Esophagus (tissue), 2 donors: ENCODE measurements at regions not wholly inside any gene's neighbourhood (a gene's known extent, or its start where the extent isn't known, plus 50 kb on each side); places are given as distances from the start of the nearest gene placed in this dataset.

Source experiments
- H3K27ac ChIP-seq, 2 donors: one replicate each; pipeline ENCODE4 v1.5.1; 2013; ENCODE audit warnings: low read depth in 2 of 2, mild to moderate bottlenecking in 2 of 2, inconsistent platforms in 1 of 2, low read length in 1 of 2, moderate library complexity in 1 of 2
- H3K27me3 ChIP-seq, 2 donors: one replicate each; pipeline ENCODE4 v1.6.1; 2013; ENCODE audit warnings: low read length in 2 of 2, control low read depth in 1 of 2, mild to moderate bottlenecking in 1 of 2; ENCODE audit not compliant: insufficient read depth in 2 of 2, control insufficient read depth in 1 of 2
- H3K36me3 ChIP-seq, 2 donors: one replicate each; pipeline ENCODE4 v1.6.1; 2013; ENCODE audit warnings: low read length in 1 of 2; ENCODE audit not compliant: control insufficient read depth in 2 of 2, insufficient read depth in 2 of 2
- H3K4me1 ChIP-seq, 2 donors: one replicate each; pipeline ENCODE4 v1.6.1; 2013; ENCODE audit warnings: low read length in 1 of 2; ENCODE audit not compliant: control insufficient read depth in 2 of 2, insufficient read depth in 2 of 2
- H3K4me3 ChIP-seq, 2 donors: one replicate each; pipeline ENCODE4 v1.5.1; 2013; ENCODE audit warnings: low read length in 2 of 2, mild to moderate bottlenecking in 2 of 2, low read depth in 1 of 2, moderate library complexity in 1 of 2
- H3K9me3 ChIP-seq, 2 donors: one replicate each; pipeline ENCODE4 v1.6.1; 2013; ENCODE audit warnings: mild to moderate bottlenecking in 2 of 2, low read depth in 1 of 2, low read length in 1 of 2, moderate library complexity in 1 of 2; ENCODE audit not compliant: control insufficient read depth in 2 of 2, insufficient read depth in 1 of 2
- WGBS, 2 donors: extraction: QIAGEN DNeasy Blood & Tissue Kit; methylation state at CpG; one replicate each; pipeline ENCODE4 v1.1.7; 2013; 5-methylcytosine and 5-hydroxymethylcytosine counted together
- donor health status: healthy with polysubstance abuse.
- donor health status: Bipolar disorder and iron deficiency.

DNA sequence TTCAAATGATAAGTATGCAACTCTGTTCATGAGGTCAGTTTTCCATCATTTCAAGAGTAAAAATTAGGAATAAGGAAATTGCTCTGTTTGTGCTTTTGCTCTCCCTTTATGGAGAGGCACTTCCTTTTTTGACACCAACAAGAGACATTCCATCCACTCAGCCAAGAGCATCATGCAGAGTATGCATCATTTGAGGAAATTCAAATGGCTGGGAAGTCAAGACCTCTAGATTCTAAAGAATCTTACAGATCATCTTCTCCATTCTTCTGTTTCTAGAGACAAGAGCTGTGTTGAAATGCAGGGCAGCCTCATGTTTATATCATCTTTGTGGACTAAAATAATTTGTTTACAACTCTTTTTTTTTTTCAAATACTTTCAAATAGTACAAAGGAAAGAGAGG is 669.4 kb downstream of the CDH11 start:
- H3K4me1 ChIP-seq: no peaks in the 10 kb centered on the region
- no peak overlapping the region for H3K27ac ChIP-seq
- no peak overlapping the region for H3K4me3 ChIP-seq
- no peaks in the 10 kb centered on the region for H3K27me3 ChIP-seq
- no peaks in the 10 kb centered on the region for H3K36me3 ChIP-seq
- no peaks in the 10 kb centered on the region for H3K9me3 ChIP-seq

DNA sequence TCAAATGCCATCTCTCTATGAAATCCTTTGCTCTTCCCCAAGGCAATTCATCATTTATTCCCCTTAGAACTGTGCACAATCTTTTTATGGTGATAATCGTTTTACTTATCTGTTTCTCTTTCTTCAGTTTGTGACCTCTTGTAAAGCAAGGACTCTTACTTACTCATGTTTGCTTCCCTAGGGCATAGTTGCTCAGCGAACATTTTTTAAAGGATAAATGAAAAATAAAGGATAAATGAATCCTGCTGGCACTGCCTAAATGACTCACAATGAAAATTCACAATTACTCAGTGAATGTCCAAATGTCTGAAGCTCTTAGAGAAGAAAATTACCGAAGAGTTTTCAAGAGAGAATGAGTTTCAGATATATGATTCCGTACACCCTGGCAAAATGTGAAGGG is 671.7 kb downstream of the CDH11 start:
- 66 to 70% methylated on average over 4 of the region's 4 CpGs for WGBS, 2 donors
- H3K36me3 ChIP-seq: no peaks in the 10 kb centered on the region
- H3K4me1 ChIP-seq: no peaks in the 10 kb centered on the region
- H3K4me3 ChIP-seq: no peak overlapping the region
- H3K9me3 ChIP-seq: no peaks in the 10 kb centered on the region
- no peaks in the 10 kb centered on the region for H3K27me3 ChIP-seq
- H3K27ac ChIP-seq: no peak overlapping the region

DNA sequence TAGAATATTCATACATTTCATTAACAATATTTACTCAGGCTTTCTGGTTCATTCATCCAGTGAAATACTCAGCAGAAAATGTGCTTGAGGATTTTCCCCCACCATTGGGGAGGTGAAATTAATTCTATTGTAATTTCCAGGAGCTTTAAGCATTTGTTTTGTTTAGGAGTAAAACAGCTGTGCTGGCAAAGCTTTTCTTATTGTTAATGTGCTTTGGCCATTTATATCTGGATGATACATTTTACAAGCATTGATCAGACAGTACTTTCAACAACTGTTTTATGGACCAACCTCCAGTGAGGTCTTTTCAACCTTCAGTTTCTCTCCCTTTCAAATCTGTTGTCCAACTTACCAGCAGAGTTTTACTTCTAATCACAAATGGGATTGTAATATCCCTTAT is 672.4 kb downstream of the CDH11 start:
- Histone ChIP-seq H3K4me3 (no peak overlapping the region), H3K27me3 (no peaks in the 10 kb centered on the region), H3K4me1 (no peaks in the 10 kb centered on the region), H3K36me3 (no peaks in the 10 kb centered on the region), H3K27ac (no peak overlapping the region), H3K9me3 (no peaks in the 10 kb centered on the region)

DNA sequence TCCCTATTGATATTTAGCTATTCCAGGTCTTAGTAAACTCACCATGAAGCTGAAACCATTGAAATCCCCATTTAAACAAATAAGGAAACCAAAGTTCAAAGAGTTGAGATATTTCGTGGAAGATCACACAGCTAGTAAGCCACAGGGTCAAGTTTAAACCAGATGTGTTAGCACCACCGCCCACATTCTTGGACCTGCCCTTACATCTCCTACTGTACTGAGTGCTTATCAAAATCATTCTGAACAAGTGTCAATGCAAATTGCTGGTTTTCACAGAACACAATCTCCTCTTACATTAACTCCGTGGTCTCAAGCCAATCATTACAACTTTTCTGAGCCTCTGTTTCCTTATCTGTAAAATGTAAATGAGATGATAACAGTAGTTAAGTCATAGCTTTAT is 676.2 kb downstream of the CDH11 start:
- 30 to 36% methylated on average over 3 of the region's 3 CpGs for WGBS, 2 donors
- Histone ChIP-seq H3K9me3 (no peaks in the 10 kb centered on the region), H3K36me3 (no peaks in the 10 kb centered on the region), H3K27ac (no peak overlapping the region), H3K27me3 (no peaks in the 10 kb centered on the region), H3K4me1 (no peaks in the 10 kb centered on the region), H3K4me3 (no peak overlapping the region)

DNA sequence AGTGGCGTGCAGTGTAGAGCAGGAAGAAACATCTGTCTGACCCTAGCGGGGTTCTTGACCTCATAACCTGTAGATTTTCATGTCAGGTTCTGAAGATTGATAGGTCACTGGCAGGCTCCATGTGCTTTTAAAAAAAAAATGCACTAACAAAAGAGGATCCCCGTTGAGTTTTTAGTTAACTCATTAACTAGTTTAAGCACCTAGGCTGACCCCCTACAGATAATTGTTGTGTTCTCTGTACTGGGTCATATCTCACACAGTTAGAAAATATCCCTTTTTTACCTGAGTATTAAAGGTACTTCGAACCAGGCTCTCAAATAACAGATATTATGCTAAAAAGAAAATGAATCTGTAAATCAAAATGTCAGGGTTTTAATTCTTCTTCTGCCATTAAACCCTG is 676.6 kb downstream of the CDH11 start:
- no peaks in the 10 kb centered on the region for H3K9me3 ChIP-seq
- H3K4me1 ChIP-seq: no peaks in the 10 kb centered on the region
- no peak overlapping the region for H3K27ac ChIP-seq
- no peaks in the 10 kb centered on the region for H3K36me3 ChIP-seq
- H3K27me3 ChIP-seq: no peaks in the 10 kb centered on the region
- no peak overlapping the region for H3K4me3 ChIP-seq
- 45 to 56% methylated on average over 4 of the region's 4 CpGs for WGBS, 2 donors

DNA sequence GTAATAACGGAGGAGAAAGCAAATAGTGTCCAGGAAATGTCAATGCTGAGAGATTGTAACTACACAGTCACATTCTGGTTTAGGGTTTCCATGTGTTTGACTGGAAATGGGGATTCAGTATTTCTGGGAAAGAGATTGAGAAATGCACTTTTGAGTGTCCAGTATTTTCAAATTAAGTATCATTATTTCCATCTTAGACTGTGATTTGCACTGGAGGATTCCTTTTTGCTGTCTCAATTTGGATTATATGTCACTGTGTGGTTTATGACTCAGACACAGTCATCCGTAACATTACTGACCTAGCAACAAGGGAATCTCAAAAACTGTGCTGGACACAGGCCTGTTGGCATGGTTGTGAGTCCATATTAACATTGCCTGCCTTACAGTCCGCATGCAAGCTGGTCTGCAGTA is 681.4 kb downstream of the CDH11 start:
- Histone ChIP-seq H3K27ac (no peak overlapping the region), H3K4me3 (no peak overlapping the region), H3K27me3 (no peaks in the 10 kb centered on the region), H3K36me3 (no peaks in the 10 kb centered on the region), H3K4me1 (no peaks in the 10 kb centered on the region), H3K9me3 (no peaks in the 10 kb centered on the region)
- 56 to 64% methylated on average over 3 of the region's 3 CpGs for WGBS, 2 donors

DNA sequence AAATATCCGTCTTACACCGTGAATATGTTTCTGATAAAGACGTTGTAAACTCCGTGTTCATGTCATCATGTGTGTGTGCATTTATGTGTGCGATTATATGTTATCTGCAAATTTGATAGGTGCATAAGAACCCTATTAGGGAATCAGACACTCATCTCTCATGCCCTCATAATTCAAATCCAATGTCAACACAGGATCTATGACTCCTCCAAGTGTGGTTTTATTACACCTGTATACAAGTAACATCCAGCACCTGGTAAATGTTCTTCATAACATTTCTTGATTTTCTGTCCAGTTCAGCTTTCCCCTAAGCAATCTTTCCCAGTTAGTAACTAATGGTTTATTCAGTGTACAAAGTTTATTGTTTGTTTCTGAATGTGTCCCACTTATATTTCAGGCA is 681.9 kb downstream of the CDH11 start:
- Histone ChIP-seq H3K9me3 (no peaks in the 10 kb centered on the region), H3K27ac (no peak overlapping the region), H3K27me3 (no peaks in the 10 kb centered on the region), H3K4me1 (no peaks in the 10 kb centered on the region), H3K36me3 (no peaks in the 10 kb centered on the region), H3K4me3 (no peak overlapping the region)
- WGBS, 2 donors: 94% methylated on average over 5 of the region's 5 CpGs

DNA sequence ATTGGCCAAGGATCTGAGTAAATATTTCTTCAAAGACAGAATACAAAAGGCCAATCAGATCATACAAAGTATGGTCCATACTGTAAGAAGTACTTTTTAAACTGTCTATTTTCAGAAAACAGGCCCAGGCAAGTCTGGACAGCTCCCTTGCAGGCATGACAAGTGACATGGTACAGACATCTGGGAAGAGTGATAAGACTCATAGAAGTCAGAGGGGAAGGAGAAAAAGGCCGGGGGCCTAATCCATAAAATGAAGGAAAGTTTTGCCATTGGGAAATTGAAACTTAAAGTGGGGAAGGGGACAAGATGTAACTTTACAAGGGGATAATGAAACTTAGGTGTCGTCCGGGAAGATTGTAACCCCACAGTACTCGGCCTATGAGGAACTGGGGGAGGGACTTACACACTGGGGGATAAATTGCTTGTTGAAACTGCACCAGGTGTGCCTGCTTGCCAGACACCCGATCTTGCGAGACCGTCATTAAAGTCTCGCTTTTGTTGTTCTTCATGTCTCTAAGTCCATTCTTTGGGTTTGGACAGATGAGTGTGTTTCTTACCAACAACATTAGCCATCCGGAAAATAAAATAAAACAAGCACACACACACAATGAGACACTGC is 684.0 kb downstream of the CDH11 start:
- H3K27me3 ChIP-seq: no peaks in the 10 kb centered on the region
- H3K9me3 ChIP-seq: no peaks in the 10 kb centered on the region
- 62 to 70% methylated on average over 9 of the region's 9 CpGs for WGBS, 2 donors
- H3K4me3 ChIP-seq: no peak overlapping the region
- no peak overlapping the region for H3K27ac ChIP-seq
- no peaks in the 10 kb centered on the region for H3K4me1 ChIP-seq
- H3K36me3 ChIP-seq: no peaks in the 10 kb centered on the region

DNA sequence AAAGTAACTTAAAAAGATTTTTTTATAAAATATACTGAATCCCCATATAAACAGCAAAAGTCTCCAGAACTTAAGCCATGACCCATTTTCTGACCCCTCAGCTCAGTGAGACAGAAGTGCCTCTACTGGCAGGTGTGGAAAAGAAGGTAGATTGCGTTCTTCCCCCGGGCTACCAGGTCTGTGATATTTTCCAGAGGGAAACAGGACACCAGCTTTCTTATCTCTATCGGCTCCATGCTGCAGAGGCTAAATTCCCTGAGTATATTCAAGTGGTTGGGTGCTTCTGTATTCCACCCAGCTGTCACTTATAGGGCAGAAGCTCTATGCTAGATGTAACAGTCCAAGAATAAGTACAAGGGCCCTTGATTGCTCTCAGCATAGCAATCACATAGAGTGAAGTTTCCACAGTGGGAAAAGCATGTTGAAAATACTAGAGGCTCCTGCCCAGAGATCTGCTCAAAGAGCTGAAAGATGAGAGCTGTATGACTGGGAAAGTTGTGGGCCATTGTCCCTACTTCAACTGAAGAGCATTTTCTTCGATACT is 687.3 kb downstream of the CDH11 start:
- no peaks in the 10 kb centered on the region for H3K36me3 ChIP-seq
- H3K27ac ChIP-seq: no peak overlapping the region
- no peak overlapping the region for H3K4me3 ChIP-seq
- 77 to 84% methylated on average over 4 of the region's 4 CpGs for WGBS, 2 donors
- no peaks in the 10 kb centered on the region for H3K27me3 ChIP-seq
- H3K9me3 ChIP-seq: no peaks in the 10 kb centered on the region
- no peaks in the 10 kb centered on the region for H3K4me1 ChIP-seq

DNA sequence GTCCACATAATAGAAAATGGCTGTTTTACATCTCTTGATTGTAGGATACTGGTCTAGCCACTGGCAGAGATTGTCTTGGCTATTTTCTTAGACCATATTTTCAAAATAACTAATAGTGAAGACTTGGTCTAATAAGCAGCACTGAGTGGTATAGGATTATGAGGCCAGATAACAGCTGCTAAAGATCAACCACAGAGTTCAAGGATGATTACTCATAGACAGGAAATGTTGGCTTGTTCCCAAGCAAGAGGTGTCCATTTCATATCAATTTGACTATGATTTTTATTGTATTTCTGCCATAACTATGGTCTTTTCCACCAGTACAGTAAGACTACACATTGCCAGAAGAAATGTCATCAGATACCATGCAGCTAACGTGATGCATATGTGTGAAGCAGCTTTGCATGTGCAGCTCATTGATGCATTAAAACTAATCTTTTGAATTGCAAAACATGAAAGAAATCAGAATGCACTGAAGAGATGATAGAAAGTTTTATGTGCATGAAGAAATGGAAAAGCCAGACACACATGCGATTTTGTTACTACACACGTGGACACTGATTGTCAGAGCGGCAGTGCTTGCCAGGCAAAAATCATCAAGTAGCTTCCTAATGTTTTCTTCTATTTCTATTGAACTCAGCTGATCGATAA is 693.3 kb downstream of the CDH11 start:
- Histone ChIP-seq H3K27me3 (no peaks in the 10 kb centered on the region), H3K9me3 (no peaks in the 10 kb centered on the region), H3K4me3 (no peak overlapping the region), H3K27ac (no peak overlapping the region), H3K36me3 (no peaks in the 10 kb centered on the region), H3K4me1 (no peaks in the 10 kb centered on the region)
- WGBS, 2 donors: 79 to 83% methylated on average over 5 of the region's 5 CpGs
